Breast epithelium (tissue), 3 donors: ENCODE measurements at regions not wholly inside any gene's neighbourhood (a gene's known extent, or its start where the extent isn't known, plus 50 kb on each side); places are given as distances from the start of the nearest gene placed in this dataset.

Experiments
- POLR2A ChIP-seq: fragments of 450-650 bp; IDR thresholded peaks from one replicate; pipeline ENCODE4 v1.6.1; 2016; ENCODE audit warnings: antibody characterized with exemption, mild to moderate bottlenecking, moderate library complexity
- POLR2AphosphoS5 ChIP-seq, 3 donors: sonication (generic); formaldehyde crosslinking; IDR thresholded peaks; one replicate each; pipeline ENCODE4 v1.6.1; 2017; ENCODE audit warnings: antibody characterized with exemption in 3 of 3
- TF ChIP-seq, protein P1 (sequence below), 3 donors: fragments of 450-650 bp; IDR thresholded peaks; one replicate each; pipeline ENCODE4 v1.5.1; 2016 to 2017; ENCODE audit warnings: antibody characterized with exemption in 3 of 3, mild to moderate bottlenecking in 3 of 3, moderate library complexity in 3 of 3

DNA sequence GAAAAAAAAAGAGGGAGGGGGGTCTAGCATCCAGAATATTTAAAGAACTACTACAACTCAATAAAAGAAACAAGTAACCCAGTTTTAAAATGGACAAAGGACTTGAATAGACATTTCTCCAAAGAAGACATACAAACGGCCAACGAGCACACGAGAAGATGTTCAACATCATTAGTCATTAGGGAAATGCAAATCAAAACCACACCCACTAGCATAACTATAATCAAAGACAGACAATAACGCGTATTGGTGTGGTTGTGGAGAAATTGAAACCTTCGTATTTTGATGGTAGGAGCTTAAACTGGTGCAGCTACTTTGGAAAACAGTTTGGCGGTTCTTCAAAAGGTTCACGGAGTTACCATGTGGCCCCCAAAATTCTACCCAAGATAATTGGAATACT, 64.3 kb upstream of the CAB39 start:
- no peak for TF ChIP-seq POLR2AphosphoS5 (IDR thresholded peaks at IDR 0.05)
- TF ChIP-seq, protein P1, sequence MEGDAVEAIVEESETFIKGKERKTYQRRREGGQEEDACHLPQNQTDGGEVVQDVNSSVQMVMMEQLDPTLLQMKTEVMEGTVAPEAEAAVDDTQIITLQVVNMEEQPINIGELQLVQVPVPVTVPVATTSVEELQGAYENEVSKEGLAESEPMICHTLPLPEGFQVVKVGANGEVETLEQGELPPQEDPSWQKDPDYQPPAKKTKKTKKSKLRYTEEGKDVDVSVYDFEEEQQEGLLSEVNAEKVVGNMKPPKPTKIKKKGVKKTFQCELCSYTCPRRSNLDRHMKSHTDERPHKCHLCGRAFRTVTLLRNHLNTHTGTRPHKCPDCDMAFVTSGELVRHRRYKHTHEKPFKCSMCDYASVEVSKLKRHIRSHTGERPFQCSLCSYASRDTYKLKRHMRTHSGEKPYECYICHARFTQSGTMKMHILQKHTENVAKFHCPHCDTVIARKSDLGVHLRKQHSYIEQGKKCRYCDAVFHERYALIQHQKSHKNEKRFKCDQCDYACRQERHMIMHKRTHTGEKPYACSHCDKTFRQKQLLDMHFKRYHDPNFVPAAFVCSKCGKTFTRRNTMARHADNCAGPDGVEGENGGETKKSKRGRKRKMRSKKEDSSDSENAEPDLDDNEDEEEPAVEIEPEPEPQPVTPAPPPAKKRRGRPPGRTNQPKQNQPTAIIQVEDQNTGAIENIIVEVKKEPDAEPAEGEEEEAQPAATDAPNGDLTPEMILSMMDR (IDR thresholded peaks at IDR 0.05) = no peak
- TF ChIP-seq POLR2A = no peak
